A549 (cell line): ENCODE measurements at regions not wholly inside any gene's neighbourhood (a gene's known extent, or its start where the extent isn't known, plus 50 kb on each side); places are given as distances from the start of the nearest gene placed in this dataset.

Experiments
- ATAC-seq, 2 experiments: fragments of 200-7000 bp in 1 of 2; fragments of >200 bp in 1 of 2; cut with Nextera tagmentation in 1 of 2; cut with Tn5 transposase in 1 of 2; 3 replicates each; pipeline versions ENCODE4 v1.8.0 to v1.9.1; 2018 to 2020; ENCODE audit warnings: mild to moderate bottlenecking in 1 of 2, moderate library complexity in 1 of 2
- CTCF ChIA-PET: fragments of 300-600 bp; sonication (Branson Sonifier 250); formaldehyde crosslinking; extraction: SDS; loops from one replicate; lab custom pipeline; 2021; ENCODE audit warnings: antibody characterized with exemption, inconsistent platforms; lab: Yijun Ruan, JAX
- POLR2A ChIA-PET: fragments of 350-600 bp; formaldehyde crosslinking; extraction: SDS; loops from one replicate; lab custom pipeline; 2021; ENCODE audit warnings: antibody characterized with exemption, inconsistent platforms; lab: Yijun Ruan, JAX
- DNase-seq, 2 experiments: peaks; one replicate each; pipeline versions ENCODE4 v3.0.0 to v3.0.0-alpha.2; 2011 to 2016; ENCODE audit warnings: low read depth in 1 of 2, low spot score in 1 of 2
- FAIRE-seq: peaks from 2 replicates; lab custom pipeline; 2011; peaks lifted over from hg19 to GRCh38; lab: Jason Lieb, UNC
- H3K27ac ChIP-seq, 2 experiments: fragments of >200 bp; sonication (Bioruptor Twin); formaldehyde crosslinking; 3 replicates each; pipeline ENCODE4 v1.5.1; 2016 to 2017
- H3K4me1 ChIP-seq: fragments of >200 bp; sonication (Bioruptor Twin); formaldehyde crosslinking; 3 replicates; pipeline ENCODE4 v1.6.1; 2016
- H3K4me2 ChIP-seq: fragments of >200 bp; sonication (Bioruptor Twin); formaldehyde crosslinking; 3 replicates; pipeline ENCODE4 v1.6.1; 2016
- H3K4me3 ChIP-seq: fragments of >200 bp; sonication (Bioruptor Twin); formaldehyde crosslinking; 3 replicates; pipeline ENCODE4 v1.5.1; 2016
- H3K9me3 ChIP-seq: fragments of >200 bp; sonication (Bioruptor Twin); formaldehyde crosslinking; 3 replicates; pipeline ENCODE4 v1.6.1; 2016
- CEBPB ChIP-seq, 2 experiments: fragments of >200 bp in 1 of 2; sonication (Bioruptor Twin) in 1 of 2; formaldehyde crosslinking in 1 of 2; IDR thresholded peaks; 2 replicates each; pipeline ENCODE4 v1.6.1; 2012 to 2016
- CHD4 ChIP-seq: fragments of 200-600 bp; sonication (generic); IDR thresholded peaks from 2 replicates; pipeline ENCODE4 v1.6.1; 2016; ENCODE audit warnings: antibody characterized with exemption, mild to moderate bottlenecking, borderline replicate concordance
- EP300 ChIP-seq, 2 experiments: fragments of >200 bp; sonication (Bioruptor Twin); formaldehyde crosslinking; IDR thresholded peaks; 2 replicates in 1 of 2; 3 replicates in 1 of 2; pipeline ENCODE4 v1.6.1; 2016 to 2017
- FOSB ChIP-seq: fragments of 250-450 bp; sonication (Bioruptor Pico); IDR thresholded peaks from 2 replicates; pipeline ENCODE4 v1.5.0; 2020; ENCODE audit warnings: mild to moderate bottlenecking, moderate library complexity
- FOXS1 ChIP-seq: fragments of 250-450 bp; sonication (Bioruptor Pico); IDR thresholded peaks from 2 replicates; pipeline ENCODE4 v1.5.0; 2020; ENCODE audit warnings: mild to moderate bottlenecking, moderate library complexity
- HDAC2 ChIP-seq: fragments of 200-600 bp; sonication (generic); IDR thresholded peaks from 2 replicates; pipeline ENCODE4 v1.6.1; 2016
- HEYL ChIP-seq: fragments of 250-450 bp; sonication (Bioruptor Pico); IDR thresholded peaks from 2 replicates; pipeline ENCODE4 v1.8.0; 2021; ENCODE audit warnings: mild to moderate bottlenecking, moderate library complexity
- HOXB13 ChIP-seq: fragments of 250-450 bp; sonication (Bioruptor Pico); IDR thresholded peaks from 2 replicates; pipeline ENCODE4 v1.5.0; 2020; ENCODE audit warnings: low read depth, mild to moderate bottlenecking, moderate library complexity
- HOXB5 ChIP-seq: fragments of 250-450 bp; sonication (Bioruptor Pico); IDR thresholded peaks from 2 replicates; pipeline ENCODE4 v1.5.0; 2020; ENCODE audit warnings: mild to moderate bottlenecking, moderate library complexity
- MAFK ChIP-seq: fragments of 450-650 bp; IDR thresholded peaks from 2 replicates; pipeline ENCODE4 v1.6.1; 2014; ENCODE audit not compliant: partially characterized antibody
- PHF8 ChIP-seq: fragments of 200-600 bp; sonication (generic); IDR thresholded peaks from 2 replicates; pipeline ENCODE4 v1.6.1; 2016; ENCODE audit warnings: low read depth, mild to moderate bottlenecking, antibody characterized with exemption, moderate library complexity, borderline replicate concordance
- POLR2A ChIP-seq: IDR thresholded peaks from 2 replicates; pipeline ENCODE4 v1.6.1; 2012; ENCODE audit warnings: mild to moderate bottlenecking, low read length
- POLR2AphosphoS2 ChIP-seq: conservative IDR thresholded peaks from 2 replicates; pipeline ENCODE4 v1.6.1; 2012; ENCODE audit warnings: low read length, improper control_type of control experiment, inconsistent platforms
- RAD21 ChIP-seq, 2 experiments: fragments of >200 bp in 1 of 2; sonication (Bioruptor Twin) in 1 of 2; formaldehyde crosslinking in 1 of 2; IDR thresholded peaks in 1 of 2; conservative IDR thresholded peaks in 1 of 2; 2 replicates in 1 of 2; 3 replicates in 1 of 2; pipeline ENCODE4 v1.6.1; 2012 to 2018; ENCODE audit warnings: inconsistent platforms in 1 of 2
- RCOR1 ChIP-seq: fragments of 150-350 bp; IDR thresholded peaks from 2 replicates; pipeline ENCODE4 v1.6.1; 2014; ENCODE audit warnings: antibody characterized with exemption, low read length, low read depth
- RNF2 ChIP-seq: fragments of 200-600 bp; sonication (generic); IDR thresholded peaks from 2 replicates; pipeline ENCODE4 v1.6.1; 2016; ENCODE audit warnings: low read depth, mild to moderate bottlenecking, antibody characterized with exemption, moderate library complexity, borderline replicate concordance
- SMC3 ChIP-seq: fragments of >200 bp; sonication (Bioruptor Twin); formaldehyde crosslinking; IDR thresholded peaks from 3 replicates; pipeline ENCODE4 v1.6.1; 2018; ENCODE audit warnings: inconsistent platforms
- TFCP2L1 ChIP-seq: fragments of 250-450 bp; sonication (Bioruptor Pico); IDR thresholded peaks from 2 replicates; pipeline ENCODE4 v1.5.0; 2021; ENCODE audit warnings: mild to moderate bottlenecking
- ZC3H11A ChIP-seq: fragments of 450-650 bp; IDR thresholded peaks from 2 replicates; pipeline ENCODE4 v1.6.1; 2014; ENCODE audit warnings: antibody characterized with exemption, mild to moderate bottlenecking
- ZSCAN20 ChIP-seq: fragments of 250-450 bp; sonication (Bioruptor Pico); IDR thresholded peaks from 2 replicates; pipeline ENCODE4 v1.8.0; 2022; ENCODE audit warnings: mild to moderate bottlenecking, moderate library complexity
- WGBS: methylation state at CpG from one replicate; pipeline ENCODE4 v1.1.6; 2017; ENCODE audit errors: missing lambda C conversion rate; 5-methylcytosine and 5-hydroxymethylcytosine counted together
- TF ChIP-seq, protein P1 (sequence below): IDR thresholded peaks from 2 replicates; pipeline ENCODE4 v1.6.1; 2012; ENCODE audit warnings: low read depth, borderline replicate concordance
- TF ChIP-seq, protein P2 (sequence below): fragments of 250-450 bp; sonication (Bioruptor Pico); IDR thresholded peaks from 2 replicates; pipeline ENCODE4 v1.5.0; 2021; ENCODE audit warnings: mild to moderate bottlenecking, moderate library complexity, borderline replicate concordance
- TF ChIP-seq, protein P3 (sequence below): IDR thresholded peaks from 2 replicates; pipeline ENCODE4 v1.6.1; 2012
- TF ChIP-seq, protein P4 (sequence below): fragments of 150-350 bp; IDR thresholded peaks from 2 replicates; pipeline ENCODE4 v1.6.1; 2014; ENCODE audit warnings: low read depth, mild to moderate bottlenecking, low read length
- TF ChIP-seq, protein P5 (sequence below): fragments of 250-450 bp; sonication (Bioruptor Pico); IDR thresholded peaks from 2 replicates; pipeline ENCODE4 v1.5.0; 2020; ENCODE audit warnings: low read depth, mild to moderate bottlenecking, moderate library complexity
- TF ChIP-seq, protein P6 (sequence below): fragments of 200-600 bp; sonication (generic); IDR thresholded peaks from 2 replicates; pipeline ENCODE4 v1.6.1; 2016; ENCODE audit warnings: antibody characterized with exemption, mild to moderate bottlenecking, moderate library complexity

DNA sequence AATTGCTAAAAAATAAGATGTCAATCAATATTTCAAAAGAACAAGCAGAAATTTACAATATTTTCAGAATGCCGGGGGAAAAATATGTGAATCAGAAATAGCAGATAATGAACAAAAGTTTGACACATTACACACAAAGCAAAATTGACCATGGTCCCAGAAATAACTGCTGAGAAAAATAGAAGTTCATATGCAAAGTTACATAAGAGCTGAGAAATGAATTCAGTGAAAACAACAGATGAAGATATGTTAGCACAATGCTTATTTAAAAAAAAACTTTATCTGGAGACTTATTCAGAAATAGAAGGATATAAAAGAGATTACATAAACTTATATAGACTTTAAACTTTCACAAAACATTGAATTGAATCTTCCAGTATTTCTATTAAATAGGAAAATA, 1483.7 kb upstream of the ACO1 start:
- ATAC-seq (no peak), FAIRE-seq (no peak), DNase-seq (no peak)
- 4% methylated on average over 1 of the region's 1 CpG for WGBS
- ChIA-PET CTCF (no interaction called here), POLR2A (no interaction called here)
- no peaks in the 10 kb centered on the region for H3K4me1 ChIP-seq
- H3K4me2 ChIP-seq, result no peak overlapping the region
- no peak overlapping the region for H3K27ac ChIP-seq
- no peak overlapping the region for H3K4me3 ChIP-seq
- H3K9me3 ChIP-seq, result no peaks in the 10 kb centered on the region
- TF ChIP-seq POLR2AphosphoS2, result no peak
- TF ChIP-seq ZC3H11A, result no peak
- no peak for TF ChIP-seq RAD21 (conservative IDR thresholded peaks at IDR 0.05 in 1 of 2, IDR thresholded peaks at IDR 0.05 in 1 of 2)
- no peak for TF ChIP-seq RCOR1
- no peak for TF ChIP-seq POLR2A
- no peak for TF ChIP-seq FOXS1 (CRISPR knock-in tag)
- TF ChIP-seq, protein P1, sequence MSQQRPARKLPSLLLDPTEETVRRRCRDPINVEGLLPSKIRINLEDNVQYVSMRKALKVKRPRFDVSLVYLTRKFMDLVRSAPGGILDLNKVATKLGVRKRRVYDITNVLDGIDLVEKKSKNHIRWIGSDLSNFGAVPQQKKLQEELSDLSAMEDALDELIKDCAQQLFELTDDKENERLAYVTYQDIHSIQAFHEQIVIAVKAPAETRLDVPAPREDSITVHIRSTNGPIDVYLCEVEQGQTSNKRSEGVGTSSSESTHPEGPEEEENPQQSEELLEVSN, result no peak
- TF ChIP-seq, protein P2, sequence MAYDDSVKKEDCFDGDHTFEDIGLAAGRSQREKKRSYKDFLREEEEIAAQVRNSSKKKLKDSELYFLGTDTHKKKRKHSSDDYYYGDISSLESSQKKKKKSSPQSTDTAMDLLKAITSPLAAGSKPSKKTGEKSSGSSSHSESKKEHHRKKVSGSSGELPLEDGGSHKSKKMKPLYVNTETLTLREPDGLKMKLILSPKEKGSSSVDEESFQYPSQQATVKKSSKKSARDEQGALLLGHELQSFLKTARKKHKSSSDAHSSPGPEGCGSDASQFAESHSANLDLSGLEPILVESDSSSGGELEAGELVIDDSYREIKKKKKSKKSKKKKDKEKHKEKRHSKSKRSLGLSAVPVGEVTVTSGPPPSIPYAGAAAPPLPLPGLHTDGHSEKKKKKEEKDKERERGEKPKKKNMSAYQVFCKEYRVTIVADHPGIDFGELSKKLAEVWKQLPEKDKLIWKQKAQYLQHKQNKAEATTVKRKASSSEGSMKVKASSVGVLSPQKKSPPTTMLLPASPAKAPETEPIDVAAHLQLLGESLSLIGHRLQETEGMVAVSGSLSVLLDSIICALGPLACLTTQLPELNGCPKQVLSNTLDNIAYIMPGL, result no peak
- TF ChIP-seq HOXB5 (CRISPR knock-in tag), result no peak
- TF ChIP-seq CHD4, result no peak
- TF ChIP-seq FOSB, result no peak
- TF ChIP-seq HOXB13 (CRISPR knock-in tag), result no peak
- TF ChIP-seq PHF8, result no peak
- no peak for TF ChIP-seq RNF2
- no peak for TF ChIP-seq SMC3
- no peak for TF ChIP-seq ZSCAN20 (CRISPR knock-in tag)
- no peak for TF ChIP-seq HDAC2
- TF ChIP-seq HEYL (CRISPR knock-in tag), result no peak
- TF ChIP-seq, protein P3, sequence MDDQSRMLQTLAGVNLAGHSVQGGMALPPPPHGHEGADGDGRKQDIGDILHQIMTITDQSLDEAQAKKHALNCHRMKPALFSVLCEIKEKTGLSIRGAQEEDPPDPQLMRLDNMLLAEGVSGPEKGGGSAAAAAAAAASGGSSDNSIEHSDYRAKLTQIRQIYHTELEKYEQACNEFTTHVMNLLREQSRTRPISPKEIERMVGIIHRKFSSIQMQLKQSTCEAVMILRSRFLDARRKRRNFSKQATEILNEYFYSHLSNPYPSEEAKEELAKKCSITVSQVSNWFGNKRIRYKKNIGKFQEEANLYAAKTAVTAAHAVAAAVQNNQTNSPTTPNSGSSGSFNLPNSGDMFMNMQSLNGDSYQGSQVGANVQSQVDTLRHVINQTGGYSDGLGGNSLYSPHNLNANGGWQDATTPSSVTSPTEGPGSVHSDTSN, result no peak
- TF ChIP-seq CEBPB (IDR thresholded peaks at IDR 0.05), result no peak

DNA sequence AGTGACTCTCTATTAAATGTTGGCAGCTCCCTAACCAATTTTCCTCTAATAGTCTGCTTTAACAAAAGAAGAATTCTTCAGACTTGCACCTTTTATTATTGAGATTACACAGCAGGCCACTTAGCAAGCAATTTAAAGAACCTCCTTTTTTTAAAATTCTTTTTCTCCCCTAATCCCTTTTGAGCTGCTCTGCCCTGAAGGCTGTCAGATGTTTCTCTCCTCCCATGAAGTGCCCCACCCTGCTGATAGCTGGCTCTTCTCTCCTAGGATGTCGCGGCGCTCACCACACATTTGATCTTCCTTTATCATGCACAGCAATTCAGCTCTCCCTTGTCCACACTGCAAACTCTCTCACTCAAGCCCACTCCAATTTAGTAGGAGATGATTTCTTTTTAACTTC, 1471.1 kb upstream of the ACO1 start:
- Histone ChIP-seq H3K4me3 (no peak overlapping the region), H3K4me1 (no peaks in the 10 kb centered on the region), H3K27ac (no peak overlapping the region), H3K9me3 (no peaks in the 10 kb centered on the region), H3K4me2 (no peak overlapping the region)
- DNase-seq (no peak), ATAC-seq (no peak), FAIRE-seq (no peak)
- 92% methylated on average over 3 of the region's 3 CpGs for WGBS
- TF ChIP-seq HOXB5 (CRISPR knock-in tag) (no peak), MAFK (no peak), FOXS1 (CRISPR knock-in tag) (no peak), EP300 (IDR thresholded peaks at IDR 0.05) (no peak), TFCP2L1 (CRISPR knock-in tag) (no peak), FOSB (no peak), HDAC2 (no peak)
- TF ChIP-seq, protein P4, sequence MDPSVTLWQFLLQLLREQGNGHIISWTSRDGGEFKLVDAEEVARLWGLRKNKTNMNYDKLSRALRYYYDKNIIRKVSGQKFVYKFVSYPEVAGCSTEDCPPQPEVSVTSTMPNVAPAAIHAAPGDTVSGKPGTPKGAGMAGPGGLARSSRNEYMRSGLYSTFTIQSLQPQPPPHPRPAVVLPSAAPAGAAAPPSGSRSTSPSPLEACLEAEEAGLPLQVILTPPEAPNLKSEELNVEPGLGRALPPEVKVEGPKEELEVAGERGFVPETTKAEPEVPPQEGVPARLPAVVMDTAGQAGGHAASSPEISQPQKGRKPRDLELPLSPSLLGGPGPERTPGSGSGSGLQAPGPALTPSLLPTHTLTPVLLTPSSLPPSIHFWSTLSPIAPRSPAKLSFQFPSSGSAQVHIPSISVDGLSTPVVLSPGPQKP, result no peak
- TF ChIP-seq, protein P5, sequence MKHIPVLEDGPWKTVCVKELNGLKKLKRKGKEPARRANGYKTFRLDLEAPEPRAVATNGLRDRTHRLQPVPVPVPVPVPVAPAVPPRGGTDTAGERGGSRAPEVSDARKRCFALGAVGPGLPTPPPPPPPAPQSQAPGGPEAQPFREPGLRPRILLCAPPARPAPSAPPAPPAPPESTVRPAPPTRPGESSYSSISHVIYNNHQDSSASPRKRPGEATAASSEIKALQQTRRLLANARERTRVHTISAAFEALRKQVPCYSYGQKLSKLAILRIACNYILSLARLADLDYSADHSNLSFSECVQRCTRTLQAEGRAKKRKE, result no peak
- TF ChIP-seq, protein P6, sequence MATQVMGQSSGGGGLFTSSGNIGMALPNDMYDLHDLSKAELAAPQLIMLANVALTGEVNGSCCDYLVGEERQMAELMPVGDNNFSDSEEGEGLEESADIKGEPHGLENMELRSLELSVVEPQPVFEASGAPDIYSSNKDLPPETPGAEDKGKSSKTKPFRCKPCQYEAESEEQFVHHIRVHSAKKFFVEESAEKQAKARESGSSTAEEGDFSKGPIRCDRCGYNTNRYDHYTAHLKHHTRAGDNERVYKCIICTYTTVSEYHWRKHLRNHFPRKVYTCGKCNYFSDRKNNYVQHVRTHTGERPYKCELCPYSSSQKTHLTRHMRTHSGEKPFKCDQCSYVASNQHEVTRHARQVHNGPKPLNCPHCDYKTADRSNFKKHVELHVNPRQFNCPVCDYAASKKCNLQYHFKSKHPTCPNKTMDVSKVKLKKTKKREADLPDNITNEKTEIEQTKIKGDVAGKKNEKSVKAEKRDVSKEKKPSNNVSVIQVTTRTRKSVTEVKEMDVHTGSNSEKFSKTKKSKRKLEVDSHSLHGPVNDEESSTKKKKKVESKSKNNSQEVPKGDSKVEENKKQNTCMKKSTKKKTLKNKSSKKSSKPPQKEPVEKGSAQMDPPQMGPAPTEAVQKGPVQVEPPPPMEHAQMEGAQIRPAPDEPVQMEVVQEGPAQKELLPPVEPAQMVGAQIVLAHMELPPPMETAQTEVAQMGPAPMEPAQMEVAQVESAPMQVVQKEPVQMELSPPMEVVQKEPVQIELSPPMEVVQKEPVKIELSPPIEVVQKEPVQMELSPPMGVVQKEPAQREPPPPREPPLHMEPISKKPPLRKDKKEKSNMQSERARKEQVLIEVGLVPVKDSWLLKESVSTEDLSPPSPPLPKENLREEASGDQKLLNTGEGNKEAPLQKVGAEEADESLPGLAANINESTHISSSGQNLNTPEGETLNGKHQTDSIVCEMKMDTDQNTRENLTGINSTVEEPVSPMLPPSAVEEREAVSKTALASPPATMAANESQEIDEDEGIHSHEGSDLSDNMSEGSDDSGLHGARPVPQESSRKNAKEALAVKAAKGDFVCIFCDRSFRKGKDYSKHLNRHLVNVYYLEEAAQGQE, result no peak
- POLR2A ChIA-PET, result no interaction called here
- CTCF ChIA-PET, result no interaction called here
